Panc1 (cell line): ENCODE measurements at regions not wholly inside any gene's neighbourhood (a gene's known extent, or its start where the extent isn't known, plus 50 kb on each side); places are given as distances from the start of the nearest gene placed in this dataset.

ENCODE experiments used
- ATAC-seq: fragments of 200-7000 bp; cut with Tn5 transposase; 2 replicates; pipeline ENCODE4 v1.9.1; 2020; ENCODE audit warnings: mild to moderate bottlenecking, moderate library complexity
- BruUV-seq: library from RNA; stranded (reverse); fragments of 400-500 nt; replicated peaks from 2 replicates; lab custom pipeline; 2021; lab: Mats Ljungman, UMichigan
- CTCF ChIA-PET: fragments of 300-600 bp; sonication (Branson Sonifier 250); formaldehyde crosslinking; loops from one replicate; lab custom pipeline; 2022; ENCODE audit warnings: antibody characterized with exemption; lab: Charles Lee
- POLR2A ChIA-PET: fragments of 300-600 bp; sonication (Branson Sonifier 250); formaldehyde crosslinking; loops from one replicate; lab custom pipeline; 2022; ENCODE audit warnings: antibody characterized with exemption; lab: Charles Lee
- DNase-seq: peaks from one replicate; pipeline ENCODE4 v3.0.0-alpha.2; 2010; ENCODE audit warnings: low read depth, low spot score
- H3K27ac ChIP-seq: 2 replicates; pipeline ENCODE4 v1.5.1; 2011; ENCODE audit warnings: mild to moderate bottlenecking, low read length, inconsistent platforms
- H3K27me3 ChIP-seq: fragments of 200-500 bp; sonication (Bioruptor generic); 2 replicates; pipeline ENCODE4 v1.6.0; 2014; ENCODE audit warnings: low read length, inconsistent platforms; ENCODE audit not compliant: control insufficient read depth, insufficient read depth
- H3K36me3 ChIP-seq: fragments of 200-500 bp; sonication (Bioruptor generic); 2 replicates; pipeline ENCODE4 v1.5.1; 2014; ENCODE audit warnings: inconsistent platforms, mild to moderate bottlenecking, low read length, moderate library complexity; ENCODE audit not compliant: control insufficient read depth, insufficient read depth
- H3K4me1 ChIP-seq: 2 replicates; pipeline ENCODE4 v1.5.1; 2011; ENCODE audit warnings: inconsistent platforms, mild to moderate bottlenecking, low read length, moderate library complexity; ENCODE audit not compliant: control insufficient read depth, insufficient read depth
- H3K4me3 ChIP-seq, 2 experiments: 2 replicates each; pipeline ENCODE4 v1.5.1; 2011 to 2012; ENCODE audit warnings: low read depth in 2 of 2, low read length in 2 of 2, mild to moderate bottlenecking in 2 of 2, inconsistent platforms in 1 of 2, moderate library complexity in 1 of 2
- H3K9me3 ChIP-seq: fragments of 200-500 bp; sonication (Bioruptor generic); 2 replicates; pipeline ENCODE4 v1.5.1; 2014; ENCODE audit warnings: low read depth, mild to moderate bottlenecking, inconsistent platforms, low read length, moderate library complexity; ENCODE audit not compliant: control insufficient read depth, insufficient read depth
- POLR2AphosphoS5 ChIP-seq: IDR thresholded peaks from 2 replicates; pipeline ENCODE4 v1.6.1; 2012; ENCODE audit warnings: mild to moderate bottlenecking, low read depth, low read length, moderate library complexity
- SIN3A ChIP-seq: IDR thresholded peaks from 2 replicates; pipeline ENCODE4 v1.6.1; 2012; ENCODE audit warnings: low read depth, mild to moderate bottlenecking, low read length, moderate library complexity, borderline replicate concordance; ENCODE audit not compliant: insufficient read depth
- TCF7L2 ChIP-seq: IDR thresholded peaks from 2 replicates; pipeline ENCODE4 v1.6.1; 2011; ENCODE audit warnings: mild to moderate bottlenecking, low read depth, low read length, inconsistent platforms
- in situ Hi-C: cut with HindIII; loops from 2 replicates; pipeline ENCODE4 v1.10.0; 2016; ENCODE audit warnings: low sequenced_read_pairs, low pct_unique_long_range_greater_than_20kb
- intact Hi-C: fragments of 100-400 bp; cut with micrococcal nuclease; formaldehyde crosslinking; loops from one replicate; pipeline ENCODE4 v1.10.0; 2022; ENCODE audit not compliant: unreplicated experiment
- TF ChIP-seq, protein P1 (sequence below): fragments of 450-650 bp; IDR thresholded peaks from 2 replicates; pipeline ENCODE4 v1.5.1; 2017; ENCODE audit warnings: mild to moderate bottlenecking
- TF ChIP-seq, protein P2 (sequence below), 2 experiments: IDR thresholded peaks; 2 replicates each; pipeline ENCODE4 v1.6.1; 2011 to 2012; ENCODE audit warnings: low read depth in 2 of 2, control low read depth in 1 of 2, low read length in 1 of 2, mild to moderate bottlenecking in 1 of 2, moderate library complexity in 1 of 2; ENCODE audit not compliant: insufficient read depth in 1 of 2

DNA sequence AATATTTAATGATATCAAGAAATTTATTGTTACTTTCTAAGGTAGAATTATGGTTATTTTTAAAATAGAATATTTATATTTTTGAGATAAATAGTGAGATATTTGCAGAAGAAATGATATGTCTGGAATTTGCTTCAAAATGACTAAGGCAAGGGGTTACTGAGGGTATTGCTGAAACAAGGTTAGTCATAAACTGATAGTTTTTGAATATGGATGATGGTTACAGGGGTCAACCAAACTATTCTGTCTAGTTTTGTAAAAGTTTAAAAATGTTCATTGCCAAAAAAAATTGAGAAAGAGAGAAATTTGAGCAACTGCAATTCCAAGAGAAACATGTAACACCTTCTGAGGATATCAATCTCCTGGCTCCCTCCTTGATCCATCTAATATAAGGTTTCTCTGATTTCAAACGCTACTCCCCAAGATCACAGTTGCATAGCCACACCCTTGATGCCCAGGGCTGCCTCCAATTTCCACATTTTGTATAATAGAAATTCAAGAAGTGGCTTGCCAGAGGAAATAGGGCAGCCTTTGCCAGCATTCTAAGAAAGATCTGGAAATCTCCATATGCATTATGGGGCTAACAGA is 159.4 kb upstream of the NAMPT start:
- no TSS peak for BruUV-seq
- Histone ChIP-seq H3K9me3 (no peaks in the 10 kb centered on the region), H3K27me3 (no peaks in the 10 kb centered on the region), H3K4me1 (no peaks in the 10 kb centered on the region), H3K27ac (no peak overlapping the region), H3K36me3 (no peaks in the 10 kb centered on the region), H3K4me3 (no peak overlapping the region)
- ChIA-PET CTCF (no interaction called here), POLR2A (no interaction called here)
- ATAC-seq: no peak
- TF ChIP-seq SIN3A (no peak), POLR2AphosphoS5 (no peak), TCF7L2 (no peak)
- TF ChIP-seq, protein P1, sequence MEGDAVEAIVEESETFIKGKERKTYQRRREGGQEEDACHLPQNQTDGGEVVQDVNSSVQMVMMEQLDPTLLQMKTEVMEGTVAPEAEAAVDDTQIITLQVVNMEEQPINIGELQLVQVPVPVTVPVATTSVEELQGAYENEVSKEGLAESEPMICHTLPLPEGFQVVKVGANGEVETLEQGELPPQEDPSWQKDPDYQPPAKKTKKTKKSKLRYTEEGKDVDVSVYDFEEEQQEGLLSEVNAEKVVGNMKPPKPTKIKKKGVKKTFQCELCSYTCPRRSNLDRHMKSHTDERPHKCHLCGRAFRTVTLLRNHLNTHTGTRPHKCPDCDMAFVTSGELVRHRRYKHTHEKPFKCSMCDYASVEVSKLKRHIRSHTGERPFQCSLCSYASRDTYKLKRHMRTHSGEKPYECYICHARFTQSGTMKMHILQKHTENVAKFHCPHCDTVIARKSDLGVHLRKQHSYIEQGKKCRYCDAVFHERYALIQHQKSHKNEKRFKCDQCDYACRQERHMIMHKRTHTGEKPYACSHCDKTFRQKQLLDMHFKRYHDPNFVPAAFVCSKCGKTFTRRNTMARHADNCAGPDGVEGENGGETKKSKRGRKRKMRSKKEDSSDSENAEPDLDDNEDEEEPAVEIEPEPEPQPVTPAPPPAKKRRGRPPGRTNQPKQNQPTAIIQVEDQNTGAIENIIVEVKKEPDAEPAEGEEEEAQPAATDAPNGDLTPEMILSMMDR: no peak
- TF ChIP-seq, protein P2, sequence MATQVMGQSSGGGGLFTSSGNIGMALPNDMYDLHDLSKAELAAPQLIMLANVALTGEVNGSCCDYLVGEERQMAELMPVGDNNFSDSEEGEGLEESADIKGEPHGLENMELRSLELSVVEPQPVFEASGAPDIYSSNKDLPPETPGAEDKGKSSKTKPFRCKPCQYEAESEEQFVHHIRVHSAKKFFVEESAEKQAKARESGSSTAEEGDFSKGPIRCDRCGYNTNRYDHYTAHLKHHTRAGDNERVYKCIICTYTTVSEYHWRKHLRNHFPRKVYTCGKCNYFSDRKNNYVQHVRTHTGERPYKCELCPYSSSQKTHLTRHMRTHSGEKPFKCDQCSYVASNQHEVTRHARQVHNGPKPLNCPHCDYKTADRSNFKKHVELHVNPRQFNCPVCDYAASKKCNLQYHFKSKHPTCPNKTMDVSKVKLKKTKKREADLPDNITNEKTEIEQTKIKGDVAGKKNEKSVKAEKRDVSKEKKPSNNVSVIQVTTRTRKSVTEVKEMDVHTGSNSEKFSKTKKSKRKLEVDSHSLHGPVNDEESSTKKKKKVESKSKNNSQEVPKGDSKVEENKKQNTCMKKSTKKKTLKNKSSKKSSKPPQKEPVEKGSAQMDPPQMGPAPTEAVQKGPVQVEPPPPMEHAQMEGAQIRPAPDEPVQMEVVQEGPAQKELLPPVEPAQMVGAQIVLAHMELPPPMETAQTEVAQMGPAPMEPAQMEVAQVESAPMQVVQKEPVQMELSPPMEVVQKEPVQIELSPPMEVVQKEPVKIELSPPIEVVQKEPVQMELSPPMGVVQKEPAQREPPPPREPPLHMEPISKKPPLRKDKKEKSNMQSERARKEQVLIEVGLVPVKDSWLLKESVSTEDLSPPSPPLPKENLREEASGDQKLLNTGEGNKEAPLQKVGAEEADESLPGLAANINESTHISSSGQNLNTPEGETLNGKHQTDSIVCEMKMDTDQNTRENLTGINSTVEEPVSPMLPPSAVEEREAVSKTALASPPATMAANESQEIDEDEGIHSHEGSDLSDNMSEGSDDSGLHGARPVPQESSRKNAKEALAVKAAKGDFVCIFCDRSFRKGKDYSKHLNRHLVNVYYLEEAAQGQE (IDR thresholded peaks at IDR 0.05; ENCODE audit: insufficient read depth in 1 of 2, low read depth in 2 of 2, low read length in 1 of 2): no peak
- intact Hi-C loops (no loop called here), in situ Hi-C loops (no loop called here)
- no peak for DNase-seq

DNA sequence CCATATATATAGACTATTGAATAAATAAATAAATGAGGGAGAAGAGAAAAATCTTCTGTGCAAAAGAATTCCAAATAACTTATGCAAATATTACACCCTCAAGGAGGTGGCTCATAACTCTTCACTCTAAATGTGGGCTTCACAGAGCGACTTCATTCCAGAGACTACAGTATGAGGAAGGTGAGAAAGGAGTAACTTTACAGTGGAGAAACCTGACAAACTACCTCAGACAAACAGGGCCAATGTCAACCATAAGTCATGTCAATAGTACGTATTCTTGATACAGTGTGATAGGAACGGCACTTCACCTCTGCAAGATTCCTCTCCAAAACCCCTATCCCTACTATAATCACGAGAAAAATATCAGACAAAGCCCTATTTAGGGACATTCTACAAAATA is 158.4 kb upstream of the NAMPT start:
- intact Hi-C loops (no loop called here), in situ Hi-C loops (no loop called here)
- H3K36me3 ChIP-seq: no peaks in the 10 kb centered on the region
- H3K9me3 ChIP-seq: no peaks in the 10 kb centered on the region
- no peaks in the 10 kb centered on the region for H3K27me3 ChIP-seq
- no peaks in the 10 kb centered on the region for H3K4me1 ChIP-seq
- no peak overlapping the region for H3K27ac ChIP-seq
- ChIA-PET POLR2A (no interaction called here), CTCF (no interaction called here)
- DNase-seq (no peak), ATAC-seq (no peak)
- H3K4me3 ChIP-seq: no peak overlapping the region
- no TSS peak for BruUV-seq
- TF ChIP-seq TCF7L2 (no peak), POLR2AphosphoS5 (no peak), SIN3A (no peak)
- TF ChIP-seq, protein P1: no peak
- TF ChIP-seq, protein P2 (IDR thresholded peaks at IDR 0.05; ENCODE audit: insufficient read depth in 1 of 2, low read depth in 2 of 2, low read length in 1 of 2): no peak
